Mesothelial cell of epicardium (in vitro differentiated cells): ENCODE measurements at regions not wholly inside any gene's neighbourhood (a gene's known extent, or its start where the extent isn't known, plus 50 kb on each side); places are given as distances from the start of the nearest gene placed in this dataset.
A peak's percentile ranks its signal among the peaks of the same experiment; 100 is the strongest.

Source experiments
- DNase-seq, 2 experiments: peaks; one replicate each; pipeline ENCODE4 v3.0.0; 2021; ENCODE audit warnings: low spot score in 2 of 2; ENCODE audit not compliant: unreplicated experiment in 2 of 2
- H3K27ac Mint-ChIP-seq: 2 replicates; pipeline ENCODE4 v1.8.0; 2021; ENCODE audit warnings: mixed read lengths
- H3K27me3 Mint-ChIP-seq: 2 replicates; pipeline ENCODE4 v1.8.0; 2021; ENCODE audit warnings: low read depth, mixed read lengths
- H3K36me3 Mint-ChIP-seq: 2 replicates; pipeline ENCODE4 v1.8.0; 2021; ENCODE audit warnings: mixed read lengths
- H3K4me1 Mint-ChIP-seq: 2 replicates; pipeline ENCODE4 v1.8.0; 2021; ENCODE audit warnings: mixed read lengths
- H3K4me3 Mint-ChIP-seq: 2 replicates; pipeline ENCODE4 v1.8.0; 2021; ENCODE audit warnings: mild to moderate bottlenecking, moderate library complexity, mixed read lengths
- H3K9me3 Mint-ChIP-seq: 2 replicates; pipeline ENCODE4 v1.8.0; 2021; ENCODE audit warnings: mixed read lengths
- CTCF ChIP-seq: fragments of 200-600 bp; sonication (generic); IDR thresholded peaks from one replicate; pipeline ENCODE4 v1.5.0; 2021; ENCODE audit warnings: antibody characterized with exemption; ENCODE audit not compliant: unreplicated experiment

- peaks cover 26% of the 10 kb centered on the region for H3K9me3 Mint-ChIP-seq
- peaks cover 4% of the 10 kb centered on the region for H3K36me3 Mint-ChIP-seq
- no peaks in the 10 kb centered on the region for H3K27me3 Mint-ChIP-seq
- TF ChIP-seq CTCF: no peak
- H3K4me3 Mint-ChIP-seq: no peak overlapping the region
- DNase-seq: no peak
- no peak overlapping the region for H3K27ac Mint-ChIP-seq
- peaks cover 25% of the 10 kb centered on the region for H3K4me1 Mint-ChIP-seq
Measured at GRCh38 chr2:15754703-15755099, 163.0 kb downstream of the DDX1 start.

GRCh38 chr2:15755528-15755927 lies 163.9 kb downstream of the DDX1 start:
- Mint-ChIP-seq H3K27me3 (no peaks in the 10 kb centered on the region), H3K4me1 (peaks cover 18% of the 10 kb centered on the region), H3K36me3 (peaks cover 4% of the 10 kb centered on the region), H3K4me3 (no peak overlapping the region), H3K27ac (peak overlapping the region; percentile 58), H3K9me3 (peaks cover 26% of the 10 kb centered on the region)
- no peak for TF ChIP-seq CTCF
- no peak for DNase-seq

- peaks cover 21% of the 10 kb centered on the region for H3K4me1 Mint-ChIP-seq
- no peak overlapping the region for H3K27ac Mint-ChIP-seq
- TF ChIP-seq CTCF: no peak
- peaks cover 4% of the 10 kb centered on the region for H3K36me3 Mint-ChIP-seq
- no peak overlapping the region for H3K4me3 Mint-ChIP-seq
- no peaks in the 10 kb centered on the region for H3K27me3 Mint-ChIP-seq
- DNase-seq: no peak
- peaks cover 26% of the 10 kb centered on the region for H3K9me3 Mint-ChIP-seq
Measured at GRCh38 chr2:15756011-15756550, 164.4 kb downstream of the DDX1 start.

GRCh38 chr2:15756882-15757819 lies 165.5 kb downstream of the DDX1 start:
- DNase-seq: no peak
- Mint-ChIP-seq H3K9me3 (peaks cover 28% of the 10 kb centered on the region), H3K4me3 (no peak overlapping the region), H3K4me1 (peaks cover 17% of the 10 kb centered on the region), H3K36me3 (peaks cover 4% of the 10 kb centered on the region), H3K27ac (no peak overlapping the region), H3K27me3 (no peaks in the 10 kb centered on the region)
- TF ChIP-seq CTCF: no peak

- no peak overlapping the region for H3K27ac Mint-ChIP-seq
- H3K36me3 Mint-ChIP-seq: peaks cover 4% of the 10 kb centered on the region
- DNase-seq: no peak
- no peak for TF ChIP-seq CTCF
- no peak overlapping the region for H3K4me3 Mint-ChIP-seq
- H3K27me3 Mint-ChIP-seq: no peaks in the 10 kb centered on the region
- H3K4me1 Mint-ChIP-seq: peaks cover 12% of the 10 kb centered on the region
- peaks cover 29% of the 10 kb centered on the region for H3K9me3 Mint-ChIP-seq
Measured at GRCh38 chr2:15757820-15758586, 166.3 kb downstream of the DDX1 start.
